Astrocyte (in vitro differentiated cells and primary cell): ENCODE measurements at regions not wholly inside any gene's neighbourhood (a gene's known extent, or its start where the extent isn't known, plus 50 kb on each side); places are given as distances from the start of the nearest gene placed in this dataset.

Experiments used
- DNase-seq: peaks from one replicate; pipeline ENCODE4 v3.0.0-alpha.2; 2010; ENCODE audit warnings: low read depth
- FAIRE-seq: peaks from 2 replicates; lab custom pipeline; 2011; peaks lifted over from hg19 to GRCh38; lab: Jason Lieb, UNC
- H2AFZ ChIP-seq: 2 replicates; pipeline ENCODE4 v1.6.0; 2012; ENCODE audit warnings: low read depth, low read length, inconsistent platforms
- H3K27ac ChIP-seq: 2 replicates; pipeline ENCODE4 v1.5.1; 2011; ENCODE audit warnings: low read depth, low read length, inconsistent platforms
- H3K27me3 ChIP-seq: 2 replicates; pipeline ENCODE4 v1.6.0; 2011; ENCODE audit warnings: low read length, inconsistent platforms; ENCODE audit not compliant: insufficient read depth
- H3K36me3 ChIP-seq: 2 replicates; pipeline ENCODE4 v1.5.1; 2011; ENCODE audit warnings: low read length, inconsistent platforms; ENCODE audit not compliant: insufficient read depth
- H3K4me1 ChIP-seq: 2 replicates; pipeline ENCODE4 v1.5.1; 2011; ENCODE audit warnings: low read length, inconsistent platforms; ENCODE audit not compliant: insufficient read depth
- H3K4me2 ChIP-seq: 2 replicates; pipeline ENCODE4 v1.6.0; 2012; ENCODE audit warnings: low read length, inconsistent platforms
- H3K4me3 ChIP-seq: 2 replicates; pipeline ENCODE4 v1.5.1; 2011; ENCODE audit warnings: low read depth, mild to moderate bottlenecking, low read length, inconsistent platforms; ENCODE audit not compliant: insufficient read depth
- H3K79me2 ChIP-seq: 2 replicates; pipeline ENCODE4 v1.6.0; 2012; ENCODE audit warnings: mild to moderate bottlenecking, low read length, inconsistent platforms; ENCODE audit not compliant: insufficient read depth
- H3K9ac ChIP-seq: 2 replicates; pipeline ENCODE4 v1.6.0; 2012; ENCODE audit warnings: mild to moderate bottlenecking, low read length, inconsistent platforms
- H3K9me3 ChIP-seq: 2 replicates; pipeline ENCODE4 v1.5.1; 2012; ENCODE audit warnings: low read depth, mild to moderate bottlenecking, low read length, inconsistent platforms; ENCODE audit not compliant: insufficient read depth
- H4K20me1 ChIP-seq: 2 replicates; pipeline ENCODE4 v1.6.0; 2012; ENCODE audit warnings: low read length, inconsistent platforms; ENCODE audit not compliant: insufficient read depth
- H3K27ac Mint-ChIP-seq: one replicate; pipeline ENCODE4 v1.8.0; 2021; ENCODE audit warnings: mild to moderate bottlenecking, mixed read lengths; ENCODE audit not compliant: unreplicated experiment
- H3K27me3 Mint-ChIP-seq: one replicate; pipeline ENCODE4 v1.8.0; 2021; ENCODE audit warnings: low read depth, mixed read lengths; ENCODE audit not compliant: unreplicated experiment
- H3K36me3 Mint-ChIP-seq: one replicate; pipeline ENCODE4 v1.8.0; 2021; ENCODE audit warnings: low read depth, mixed read lengths; ENCODE audit not compliant: unreplicated experiment
- H3K4me1 Mint-ChIP-seq: one replicate; pipeline ENCODE4 v1.8.0; 2021; ENCODE audit warnings: low read depth, mixed read lengths; ENCODE audit not compliant: unreplicated experiment
- H3K4me3 Mint-ChIP-seq: one replicate; pipeline ENCODE4 v1.8.0; 2021; ENCODE audit warnings: mild to moderate bottlenecking, moderate library complexity, mixed read lengths; ENCODE audit not compliant: unreplicated experiment
- H3K9me3 Mint-ChIP-seq: one replicate; pipeline ENCODE4 v1.8.0; 2021; ENCODE audit warnings: mild to moderate bottlenecking, mixed read lengths; ENCODE audit not compliant: unreplicated experiment
- CTCF ChIP-seq: IDR thresholded peaks from 2 replicates; pipeline ENCODE4 v1.5.1; 2011; ENCODE audit warnings: low read depth, mild to moderate bottlenecking, inconsistent platforms, low read length, moderate library complexity; ENCODE audit not compliant: insufficient read depth
- EZH2 ChIP-seq: IDR thresholded peaks from 2 replicates; pipeline ENCODE4 v1.6.1; 2012; ENCODE audit warnings: mild to moderate bottlenecking, low read length, inconsistent platforms; ENCODE audit not compliant: insufficient read depth

- DNase-seq = no peak
These were observed 87.8 kb upstream of the EZR start for GRCh38 chr6:158906926-158907325.

GRCh38 chr6:158905277-158905676, 86.1 kb upstream of the EZR start:
- TF ChIP-seq EZH2 (no peak), CTCF (no peak)

More at GRCh38 chr6:158906926-158907325, 87.8 kb upstream of the EZR start:
- no peaks in the 10 kb centered on the region for H3K9me3 ChIP-seq
- TF ChIP-seq CTCF (no peak), EZH2 (no peak)
- H3K79me2 ChIP-seq = no peaks in the 10 kb centered on the region
- no peak overlapping the region for H3K27ac ChIP-seq
- H2AFZ ChIP-seq = no peak overlapping the region
- peaks cover 10% of the 10 kb centered on the region for H3K9me3 Mint-ChIP-seq
- no peaks in the 10 kb centered on the region for H3K36me3 ChIP-seq
- H3K27me3 Mint-ChIP-seq = peaks cover 2% of the 10 kb centered on the region
- no peak for FAIRE-seq
- no peak overlapping the region for H3K4me3 Mint-ChIP-seq
- H3K9ac ChIP-seq = no peak overlapping the region
- H3K4me2 ChIP-seq = no peak overlapping the region
- H3K4me3 ChIP-seq = no peak overlapping the region
- H3K4me1 Mint-ChIP-seq = peaks cover 14% of the 10 kb centered on the region
- H3K36me3 Mint-ChIP-seq = peaks cover 1% of the 10 kb centered on the region
- no peak overlapping the region for H3K27ac Mint-ChIP-seq
- peaks cover 5% of the 10 kb centered on the region for H3K4me1 ChIP-seq
- H3K27me3 ChIP-seq = no peaks in the 10 kb centered on the region
- H4K20me1 ChIP-seq = no peaks in the 10 kb centered on the region

GRCh38 chr6:158903801-158904200, 84.6 kb upstream of the EZR start:
- H3K27ac ChIP-seq = no peak overlapping the region
- FAIRE-seq = no peak
- no peaks in the 10 kb centered on the region for H3K27me3 ChIP-seq
- Mint-ChIP-seq H3K9me3 (peaks cover 13% of the 10 kb centered on the region), H3K27me3 (no peaks in the 10 kb centered on the region), H3K27ac (no peak overlapping the region), H3K36me3 (peaks cover 3% of the 10 kb centered on the region), H3K4me1 (no peaks in the 10 kb centered on the region), H3K4me3 (no peak overlapping the region)
- no peaks in the 10 kb centered on the region for H4K20me1 ChIP-seq
- no peak overlapping the region for H2AFZ ChIP-seq
- DNase-seq = no peak
- H3K4me2 ChIP-seq = no peak overlapping the region
- H3K4me1 ChIP-seq = no peaks in the 10 kb centered on the region
- H3K9me3 ChIP-seq = no peaks in the 10 kb centered on the region
- no peaks in the 10 kb centered on the region for H3K36me3 ChIP-seq
- no peak overlapping the region for H3K9ac ChIP-seq
- no peak overlapping the region for H3K4me3 ChIP-seq
- no peaks in the 10 kb centered on the region for H3K79me2 ChIP-seq
- no peak for TF ChIP-seq CTCF
- no peak for TF ChIP-seq EZH2

More at GRCh38 chr6:158905277-158905676, 86.1 kb upstream of the EZR start:
- H3K4me1 Mint-ChIP-seq = peaks cover 3% of the 10 kb centered on the region
- Histone ChIP-seq H3K4me3 (no peak overlapping the region), H3K9me3 (no peaks in the 10 kb centered on the region), H2AFZ (no peak overlapping the region), H3K27me3 (no peaks in the 10 kb centered on the region), H3K4me1 (peaks cover under 1% of the 10 kb centered on the region), H3K27ac (no peak overlapping the region), H4K20me1 (no peaks in the 10 kb centered on the region), H3K36me3 (no peaks in the 10 kb centered on the region), H3K79me2 (no peaks in the 10 kb centered on the region), H3K4me2 (no peak overlapping the region), H3K9ac (no peak overlapping the region)
- no peak overlapping the region for H3K4me3 Mint-ChIP-seq
- H3K27ac Mint-ChIP-seq = no peak overlapping the region
- peaks cover 4% of the 10 kb centered on the region for H3K36me3 Mint-ChIP-seq
- DNase-seq (no peak), FAIRE-seq (no peak)
- H3K27me3 Mint-ChIP-seq = no peaks in the 10 kb centered on the region
- peaks cover 10% of the 10 kb centered on the region for H3K9me3 Mint-ChIP-seq
